HCT116 (cell line): ENCODE measurements at regions not wholly inside any gene's neighbourhood (a gene's known extent, or its start where the extent isn't known, plus 50 kb on each side); places are given as distances from the start of the nearest gene placed in this dataset.

Experiments
- TF ChIP-seq, protein P1 (sequence below), 3 experiments: fragments of 200-600 bp in 1 of 3; sonication (generic) in 1 of 3; IDR thresholded peaks in 2 of 3; conservative IDR thresholded peaks in 1 of 3; 2 replicates each; pipeline ENCODE4 v1.5.1; 2012 to 2017; ENCODE audit warnings: low read depth in 2 of 3, low read length in 2 of 3, antibody characterized with exemption in 1 of 3, borderline replicate concordance in 1 of 3, control low read depth in 1 of 3, mild to moderate bottlenecking in 1 of 3, mixed read lengths in 1 of 3, mixed run types in 1 of 3, moderate library complexity in 1 of 3; ENCODE audit not compliant: insufficient read depth in 1 of 3
- TF ChIP-seq, protein P2 (sequence below): IDR thresholded peaks from 2 replicates; pipeline ENCODE4 v1.6.1; 2012

DNA sequence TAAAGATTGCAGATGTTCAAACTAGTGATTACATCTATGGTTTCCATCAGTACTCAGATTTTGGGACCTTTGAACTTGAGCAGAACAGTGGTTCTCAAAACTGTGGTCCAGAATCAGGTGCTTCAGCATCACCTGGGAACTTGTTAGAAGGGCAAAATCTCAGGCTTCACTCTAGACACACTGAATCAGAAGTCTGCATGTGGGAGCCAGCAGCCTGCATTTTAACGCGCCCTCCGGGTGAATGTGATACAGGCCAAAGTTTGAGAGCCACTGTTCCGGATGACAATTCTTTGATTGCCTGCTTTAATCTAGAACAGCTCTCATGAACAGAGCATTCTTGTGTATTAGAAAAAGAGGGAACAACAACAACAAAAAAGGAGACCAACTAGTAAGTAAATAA lies 261.7 kb downstream of the GPD2 start:
- TF ChIP-seq, protein P1, sequence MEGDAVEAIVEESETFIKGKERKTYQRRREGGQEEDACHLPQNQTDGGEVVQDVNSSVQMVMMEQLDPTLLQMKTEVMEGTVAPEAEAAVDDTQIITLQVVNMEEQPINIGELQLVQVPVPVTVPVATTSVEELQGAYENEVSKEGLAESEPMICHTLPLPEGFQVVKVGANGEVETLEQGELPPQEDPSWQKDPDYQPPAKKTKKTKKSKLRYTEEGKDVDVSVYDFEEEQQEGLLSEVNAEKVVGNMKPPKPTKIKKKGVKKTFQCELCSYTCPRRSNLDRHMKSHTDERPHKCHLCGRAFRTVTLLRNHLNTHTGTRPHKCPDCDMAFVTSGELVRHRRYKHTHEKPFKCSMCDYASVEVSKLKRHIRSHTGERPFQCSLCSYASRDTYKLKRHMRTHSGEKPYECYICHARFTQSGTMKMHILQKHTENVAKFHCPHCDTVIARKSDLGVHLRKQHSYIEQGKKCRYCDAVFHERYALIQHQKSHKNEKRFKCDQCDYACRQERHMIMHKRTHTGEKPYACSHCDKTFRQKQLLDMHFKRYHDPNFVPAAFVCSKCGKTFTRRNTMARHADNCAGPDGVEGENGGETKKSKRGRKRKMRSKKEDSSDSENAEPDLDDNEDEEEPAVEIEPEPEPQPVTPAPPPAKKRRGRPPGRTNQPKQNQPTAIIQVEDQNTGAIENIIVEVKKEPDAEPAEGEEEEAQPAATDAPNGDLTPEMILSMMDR (IDR thresholded peaks at IDR 0.05 in 2 of 3, conservative IDR thresholded peaks at IDR 0.05 in 1 of 3; ENCODE audit: borderline replicate concordance in 1 of 3, insufficient read depth in 1 of 3, low read depth in 2 of 3, low read length in 2 of 3), result no peak
- TF ChIP-seq, protein P2, sequence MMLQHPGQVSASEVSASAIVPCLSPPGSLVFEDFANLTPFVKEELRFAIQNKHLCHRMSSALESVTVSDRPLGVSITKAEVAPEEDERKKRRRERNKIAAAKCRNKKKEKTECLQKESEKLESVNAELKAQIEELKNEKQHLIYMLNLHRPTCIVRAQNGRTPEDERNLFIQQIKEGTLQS, result no peak
